Germinal center (tissue), 1 donor: ENCODE measurements at regions not wholly inside any gene's neighbourhood (a gene's known extent, or its start where the extent isn't known, plus 50 kb on each side); places are given as distances from the start of the nearest gene placed in this dataset.

Experiments
- DNase-seq: peaks from one replicate; pipeline ENCODE4 v3.0.0; 2012; ENCODE audit warnings: mixed read lengths, low spot score

DNA sequence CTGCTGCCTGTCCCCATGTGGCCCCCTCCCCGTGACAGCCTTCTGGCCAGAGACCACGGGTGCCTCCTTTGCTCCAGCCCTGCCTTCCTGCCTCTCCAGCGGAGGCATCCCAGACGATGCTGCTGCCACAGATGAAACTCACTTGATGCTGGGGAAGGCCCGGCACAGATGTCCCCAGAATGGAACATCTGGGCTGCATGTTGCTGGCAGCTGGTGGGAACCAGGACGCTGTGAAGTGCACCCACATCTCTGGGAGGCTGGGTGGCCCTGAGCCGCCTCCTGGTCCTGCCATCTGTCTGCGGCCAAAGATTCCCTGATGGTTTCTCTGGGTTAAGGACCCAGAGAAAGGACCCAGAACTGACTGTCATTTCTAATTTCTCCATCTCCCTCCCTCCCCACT, 51.9 kb upstream of the PTPRS start:
- no peak for DNase-seq

DNA sequence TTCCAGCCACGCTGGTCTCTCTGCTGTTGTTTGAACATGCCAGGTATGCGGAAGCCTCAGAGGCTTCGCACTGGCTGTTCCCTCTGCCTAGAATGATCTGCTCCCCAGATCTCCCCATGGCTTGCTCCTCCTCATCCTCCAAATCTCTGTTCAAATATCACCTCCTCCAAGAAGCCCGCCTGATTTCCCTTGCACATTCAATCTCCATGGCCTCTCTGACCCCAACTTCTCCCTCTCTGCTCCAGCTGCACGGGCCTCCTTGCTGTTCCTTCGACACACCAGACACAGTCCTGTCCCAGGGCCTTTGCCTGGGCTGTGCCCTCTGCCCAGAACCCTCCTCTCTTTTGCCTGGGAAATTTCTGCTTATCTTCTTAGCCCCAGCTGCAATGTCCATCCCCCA, 52.5 kb upstream of the PTPRS start:
- no peak for DNase-seq

DNA sequence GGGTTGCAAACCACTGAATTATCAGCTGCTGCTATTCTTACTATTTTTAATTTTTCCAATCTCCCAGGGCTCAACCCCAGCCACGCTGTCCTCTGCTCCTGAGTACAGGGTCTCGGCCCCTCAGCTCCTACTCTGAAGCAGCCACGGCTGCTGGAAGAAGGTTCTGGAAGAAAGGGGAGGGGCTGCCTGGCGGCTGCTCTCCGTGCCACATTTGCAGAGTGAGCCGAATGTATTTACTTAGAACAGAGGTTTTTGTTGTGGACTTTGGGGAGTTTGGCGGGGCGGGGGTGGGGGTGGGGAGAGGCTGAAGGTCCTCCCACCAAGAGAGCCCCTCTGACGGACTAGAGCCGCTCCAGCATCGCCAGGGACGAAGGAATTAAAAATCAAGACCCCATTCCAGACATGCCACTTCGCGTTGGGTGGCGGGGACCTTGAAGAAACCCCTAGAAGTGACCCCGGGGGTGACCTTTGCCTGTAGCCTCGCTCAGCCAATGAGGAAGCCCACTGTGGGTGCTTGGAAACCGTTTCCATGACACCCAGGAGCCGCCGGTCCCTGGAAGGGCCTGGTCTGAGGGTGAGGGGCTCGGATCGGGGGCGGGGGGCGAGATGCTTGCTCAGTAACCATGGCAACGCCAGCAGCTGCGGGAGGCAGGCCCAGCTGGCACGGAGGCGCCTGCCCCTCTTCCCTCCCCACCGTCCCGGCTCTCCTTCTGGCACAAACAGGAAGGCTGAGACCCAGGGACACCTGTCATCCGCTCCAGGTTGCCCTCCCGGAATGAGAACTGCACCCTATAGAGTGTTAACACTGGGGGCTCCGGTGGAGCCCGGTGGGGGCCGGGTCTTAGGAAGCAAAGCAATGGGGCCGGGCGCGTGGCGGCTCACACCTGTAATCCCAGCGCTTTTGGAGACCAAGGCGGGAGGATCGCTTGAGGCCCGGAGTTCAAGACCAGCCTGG, 54.2 kb upstream of the PTPRS start:
- DNase-seq = no peak

DNA sequence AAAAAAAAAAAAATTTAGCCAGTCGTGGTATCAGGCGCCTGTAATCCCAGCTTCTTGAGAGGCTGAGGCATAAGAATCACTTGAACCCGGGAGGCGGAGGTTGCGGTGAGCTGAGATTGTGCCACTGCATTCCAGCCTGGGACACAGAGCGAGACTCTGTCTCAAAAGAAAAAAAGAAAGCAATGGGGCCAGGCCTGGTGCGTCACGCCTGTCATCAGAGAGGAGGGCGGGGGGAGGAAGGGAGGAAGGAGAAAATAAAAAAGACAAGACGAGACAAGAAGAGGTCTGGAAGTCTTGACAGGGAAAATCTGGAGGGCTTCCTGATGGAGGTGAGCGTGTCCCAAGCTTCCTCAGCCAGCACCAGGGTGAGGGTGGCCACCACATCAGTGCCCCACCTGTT, 54.9 kb upstream of the PTPRS start:
- DNase-seq = no peak

DNA sequence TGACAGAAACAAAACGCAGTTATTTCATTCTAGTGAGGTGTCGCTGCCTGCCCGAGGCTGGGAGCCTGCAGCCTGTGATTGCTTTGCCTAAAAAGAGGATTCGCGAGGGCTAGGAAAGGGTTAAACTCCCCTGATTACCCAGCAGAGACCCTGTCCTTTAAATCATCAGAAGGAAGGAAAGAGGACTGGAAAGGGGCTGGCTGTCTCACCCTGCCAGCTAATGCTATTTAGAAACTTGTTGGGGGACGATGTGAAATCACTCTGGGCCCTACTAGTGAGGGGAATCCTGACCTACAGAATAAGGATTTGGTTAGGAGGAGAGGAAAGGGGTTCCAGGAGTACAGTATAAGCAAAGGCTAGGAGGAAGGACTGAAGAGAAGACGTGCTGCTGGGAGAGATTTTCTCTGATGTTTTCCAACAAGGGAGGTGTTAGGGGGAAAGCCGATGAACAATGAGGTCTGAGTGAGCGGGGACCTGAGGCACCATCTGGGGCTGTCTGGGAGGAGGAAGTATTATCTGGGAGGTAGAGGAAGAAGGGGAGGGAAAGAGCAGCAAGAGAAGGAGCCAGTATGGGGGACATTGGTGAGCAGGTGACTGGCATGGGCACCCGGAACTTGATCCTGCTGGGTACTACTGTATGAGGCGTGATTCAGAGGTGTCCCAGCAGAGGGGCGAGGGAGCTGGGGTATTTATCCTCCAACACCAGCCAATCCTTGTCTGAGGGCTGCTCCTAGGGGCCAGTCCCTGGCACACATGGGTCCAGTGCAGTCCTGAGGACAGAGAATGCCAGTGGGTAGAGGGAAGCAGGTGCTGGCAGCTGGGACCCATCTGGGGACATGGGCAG, 55.7 kb upstream of the PTPRS start:
- DNase-seq = no peak

DNA sequence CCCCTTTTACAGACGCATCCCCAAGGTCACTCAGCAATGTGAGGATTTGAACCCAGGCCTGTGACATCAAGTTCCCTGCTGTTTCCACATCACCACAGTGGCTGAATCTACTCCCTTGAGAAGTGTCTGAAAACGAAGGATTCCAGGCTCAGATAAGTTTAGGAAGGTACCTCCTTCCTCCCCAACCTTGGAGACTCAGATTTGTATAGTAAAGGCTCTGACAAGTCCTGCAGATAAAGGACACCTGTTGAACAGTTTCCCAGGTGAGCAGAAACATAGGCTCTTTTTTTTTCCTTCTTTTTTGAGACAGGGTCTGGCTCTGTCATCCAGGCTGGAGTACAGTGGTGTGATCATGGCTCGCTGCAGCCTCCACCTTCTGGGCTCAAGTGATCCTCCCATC, 56.4 kb upstream of the PTPRS start:
- DNase-seq = no peak

DNA sequence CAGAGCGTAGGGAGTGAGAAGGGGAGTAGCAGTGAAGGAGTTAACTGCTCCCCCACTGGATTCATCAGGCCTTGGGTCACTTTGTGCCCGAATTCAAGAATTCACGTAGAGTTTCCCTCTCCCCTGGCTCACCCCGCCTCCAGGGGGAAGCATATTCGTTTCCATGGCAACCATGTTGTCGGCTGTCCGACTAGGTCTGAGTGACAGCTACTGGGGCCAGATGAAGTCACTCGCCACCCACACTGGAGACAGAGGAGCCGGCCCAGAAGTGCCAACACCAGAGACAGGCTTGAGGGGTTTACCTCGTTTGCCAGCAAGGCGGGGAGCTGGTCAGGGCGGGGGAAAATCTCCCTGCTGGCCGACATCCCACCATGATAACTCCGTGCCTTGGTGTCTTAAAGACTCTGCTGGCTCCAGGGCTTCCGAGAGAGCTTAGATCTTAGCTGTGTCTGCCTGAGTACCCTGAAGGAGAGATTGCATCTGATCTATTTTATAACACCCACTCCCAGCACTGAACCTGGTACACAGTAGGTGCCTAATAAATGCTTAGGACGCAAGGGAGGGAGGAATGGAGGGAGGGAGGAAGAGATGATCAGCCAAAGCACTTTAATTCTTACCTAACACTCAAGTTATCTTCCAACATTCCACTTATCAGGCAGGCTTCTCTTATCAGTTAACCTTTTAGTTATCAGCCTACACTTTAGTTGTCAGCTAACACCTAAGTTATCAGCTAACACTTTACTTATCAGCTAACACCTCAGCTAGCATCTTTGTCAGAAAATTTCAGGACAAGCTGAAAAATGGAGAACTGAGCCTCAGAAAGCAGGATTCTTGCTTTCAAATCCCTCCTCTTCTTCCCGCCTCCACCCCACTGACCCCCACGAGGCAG, 57.2 kb upstream of the ZNRF4 start:
- DNase-seq = no peak

DNA sequence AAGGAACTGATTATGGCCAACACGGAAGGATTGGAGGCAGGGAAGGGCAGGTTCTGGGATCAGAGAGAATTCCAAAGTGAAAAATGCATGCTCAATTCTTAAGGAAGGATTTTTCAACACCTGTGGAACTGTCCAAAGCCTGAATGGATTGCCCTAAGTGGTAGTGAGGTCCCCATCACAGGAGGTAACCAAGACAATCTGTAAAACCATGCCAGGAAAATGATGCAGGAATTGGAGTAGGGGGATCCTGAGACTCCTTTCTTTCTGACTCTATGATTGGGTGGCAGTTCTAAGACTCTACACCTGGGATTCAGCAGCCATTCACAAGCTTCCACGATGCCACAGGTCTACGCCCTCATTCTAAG, 56.5 kb upstream of the ZNRF4 start:
- DNase-seq = no peak

DNA sequence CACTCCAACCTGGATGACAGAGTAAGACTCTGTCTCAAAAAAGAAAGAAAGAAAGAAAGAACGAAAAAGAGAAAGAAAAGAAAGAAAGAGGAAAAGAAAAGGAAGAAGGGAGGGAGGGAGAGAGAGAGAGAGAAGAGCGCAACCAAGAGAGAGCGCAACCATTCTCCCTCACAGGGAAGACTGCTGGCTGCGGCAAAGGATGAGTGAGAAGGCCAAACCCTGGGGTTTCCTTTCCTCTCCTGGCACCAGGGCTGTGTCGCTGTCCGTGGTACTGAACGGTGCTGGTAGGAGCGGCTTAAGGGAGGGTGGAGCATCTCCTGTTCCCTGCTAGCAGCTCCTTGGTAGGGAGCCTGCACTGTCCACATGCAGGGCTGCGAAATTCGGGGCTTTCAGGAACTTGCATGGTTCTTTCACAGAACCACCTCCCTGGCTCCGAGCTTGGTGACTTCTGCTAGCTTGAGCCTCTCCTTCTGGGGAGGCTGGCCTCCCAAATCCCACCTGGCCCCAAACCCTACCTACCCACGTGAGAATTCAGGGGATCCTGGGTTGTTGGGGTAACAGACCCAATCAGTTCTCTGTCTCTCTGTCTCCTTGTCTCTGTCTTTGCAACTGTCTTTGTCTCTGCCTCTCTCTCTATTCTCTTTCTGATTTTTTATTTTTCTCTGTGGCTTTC, 51.1 kb upstream of the ZNRF4 start:
- peak; percentile 65 for DNase-seq
